Osteoblast (primary cell): ENCODE measurements at regions not wholly inside any gene's neighbourhood (a gene's known extent, or its start where the extent isn't known, plus 50 kb on each side); places are given as distances from the start of the nearest gene placed in this dataset.

ENCODE experiments used
- DNase-seq: peaks from one replicate; pipeline ENCODE4 v3.0.0; 2011; ENCODE audit warnings: low spot score, mixed read lengths; ENCODE audit not compliant: insufficient read length; ENCODE audit errors: missing footprints
- H2AFZ ChIP-seq: 2 replicates; pipeline ENCODE4 v1.6.0; 2011; ENCODE audit warnings: mild to moderate bottlenecking, low read length
- H3K27ac ChIP-seq: 2 replicates; pipeline ENCODE4 v1.5.1; 2011; ENCODE audit warnings: mild to moderate bottlenecking, low read depth, low read length, moderate library complexity
- H3K27me3 ChIP-seq: 2 replicates; pipeline ENCODE4 v1.6.0; 2012; ENCODE audit warnings: mild to moderate bottlenecking, control low read depth, inconsistent platforms, low read length, moderate library complexity; ENCODE audit not compliant: insufficient read depth
- H3K36me3 ChIP-seq: 2 replicates; pipeline ENCODE4 v1.5.1; 2011; ENCODE audit warnings: mild to moderate bottlenecking, low read length, control low read depth, moderate library complexity; ENCODE audit not compliant: insufficient read depth
- H3K4me1 ChIP-seq: 2 replicates; pipeline ENCODE4 v1.5.1; 2011; ENCODE audit warnings: mild to moderate bottlenecking, low read length, control low read depth, moderate library complexity; ENCODE audit not compliant: insufficient read depth
- H3K4me2 ChIP-seq: 2 replicates; pipeline ENCODE4 v1.6.0; 2011; ENCODE audit warnings: mild to moderate bottlenecking, low read length; ENCODE audit not compliant: insufficient read depth
- H3K4me3 ChIP-seq: fragments of 200-600 bp; sonication (generic); 3 replicates; pipeline ENCODE4 v1.5.1; 2012; ENCODE audit warnings: mild to moderate bottlenecking, low read length, inconsistent platforms; ENCODE audit not compliant: insufficient read depth
- H3K79me2 ChIP-seq: 2 replicates; pipeline ENCODE4 v1.6.0; 2012; ENCODE audit warnings: mild to moderate bottlenecking, low read length, control low read depth, inconsistent platforms; ENCODE audit not compliant: insufficient read depth
- H3K9me3 ChIP-seq: 2 replicates; pipeline ENCODE4 v1.5.1; 2011; ENCODE audit warnings: low read depth, low read length, control low read depth
- H4K20me1 ChIP-seq: 2 replicates; pipeline ENCODE4 v1.6.0; 2012; ENCODE audit warnings: mild to moderate bottlenecking, low read length, control low read depth; ENCODE audit not compliant: insufficient read depth
- CTCF ChIP-seq: IDR thresholded peaks from 2 replicates; pipeline ENCODE4 v1.5.1; 2011; ENCODE audit warnings: mild to moderate bottlenecking, low read depth, low read length, moderate library complexity; ENCODE audit errors: extremely low read depth

GRCh38 chr20:63067266-63067635 lies 60.5 kb upstream of the BHLHE23 start:
- H3K79me2 ChIP-seq = no peaks in the 10 kb centered on the region
- H3K4me2 ChIP-seq = no peak overlapping the region
- DNase-seq = peak; percentile 53
- no peaks in the 10 kb centered on the region for H4K20me1 ChIP-seq
- no peaks in the 10 kb centered on the region for H3K36me3 ChIP-seq
- H3K4me3 ChIP-seq = no peak overlapping the region
- H3K9me3 ChIP-seq = no peaks in the 10 kb centered on the region
- H3K4me1 ChIP-seq = no peaks in the 10 kb centered on the region
- no peak for TF ChIP-seq CTCF
- no peak overlapping the region for H3K27ac ChIP-seq
- H3K27me3 ChIP-seq = no peaks in the 10 kb centered on the region
- no peak overlapping the region for H2AFZ ChIP-seq

- Histone ChIP-seq H3K9me3 (no peaks in the 10 kb centered on the region), H3K27me3 (no peaks in the 10 kb centered on the region), H3K4me2 (no peak overlapping the region), H3K36me3 (no peaks in the 10 kb centered on the region), H3K4me3 (no peak overlapping the region), H4K20me1 (no peaks in the 10 kb centered on the region), H2AFZ (no peak overlapping the region), H3K27ac (no peak overlapping the region), H3K4me1 (no peaks in the 10 kb centered on the region), H3K79me2 (no peaks in the 10 kb centered on the region)
- no peak for TF ChIP-seq CTCF
- DNase-seq = peak; percentile 41
These were observed 59.9 kb upstream of the BHLHE23 start for GRCh38 chr20:63066506-63067265.

- H3K27me3 ChIP-seq = no peaks in the 10 kb centered on the region
These were observed 59.1 kb upstream of the BHLHE23 start for GRCh38 chr20:63065911-63066310.

More at GRCh38 chr20:63065911-63066310, 59.1 kb upstream of the BHLHE23 start:
- no peaks in the 10 kb centered on the region for H3K9me3 ChIP-seq
- no peaks in the 10 kb centered on the region for H3K79me2 ChIP-seq
- no peak for TF ChIP-seq CTCF
- no peaks in the 10 kb centered on the region for H3K4me1 ChIP-seq
- no peaks in the 10 kb centered on the region for H4K20me1 ChIP-seq
- no peak overlapping the region for H3K4me2 ChIP-seq
- H3K27ac ChIP-seq = no peak overlapping the region
- no peaks in the 10 kb centered on the region for H3K36me3 ChIP-seq
- DNase-seq = peak; percentile 47
- no peak overlapping the region for H2AFZ ChIP-seq
- no peak overlapping the region for H3K4me3 ChIP-seq
